GM18517 (cell line): ENCODE measurements at regions not wholly inside any gene's neighbourhood (a gene's known extent, or its start where the extent isn't known, plus 50 kb on each side); places are given as distances from the start of the nearest gene placed in this dataset.

Experiments used
- ATAC-seq: cut with Tn5 transposase; IDR thresholded peaks from one replicate; pipeline ENCODE4 v1.9.1; 2021; ENCODE audit warnings: mild to moderate bottlenecking, moderate library complexity; ENCODE audit not compliant: unreplicated experiment

DNA sequence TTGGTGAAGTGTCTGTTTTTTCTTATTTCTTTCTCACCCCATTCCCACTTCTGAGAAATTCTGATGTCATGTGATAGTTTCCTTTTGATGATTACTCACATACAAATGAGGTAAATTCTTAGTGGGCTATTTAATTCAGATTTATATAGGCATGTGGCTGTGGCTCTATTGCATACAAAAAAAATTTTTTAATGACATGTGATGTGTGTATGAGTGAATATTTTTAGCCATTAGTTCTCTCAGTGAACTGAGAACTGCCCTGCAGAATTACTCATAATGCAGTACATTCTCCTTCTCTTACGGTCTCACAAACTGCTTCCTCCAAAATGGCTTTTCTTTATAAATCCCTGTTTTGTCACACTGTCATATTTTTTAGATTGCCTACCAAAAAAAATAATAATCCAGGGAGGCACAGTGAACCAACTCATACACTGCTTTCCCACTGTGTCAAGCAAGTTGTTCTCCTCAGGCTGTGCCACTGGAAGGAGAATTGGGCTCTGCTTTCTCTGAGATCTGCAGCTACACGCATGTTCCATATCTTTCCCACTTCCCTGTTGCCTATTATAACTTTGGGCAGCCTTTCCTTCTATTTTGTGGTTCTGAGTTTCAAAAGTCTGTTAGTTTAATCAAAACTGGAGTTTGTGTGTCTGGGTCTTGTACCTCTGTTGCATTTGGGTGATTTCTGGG lies 415.7 kb upstream of the THBS1 start:
- no peak for ATAC-seq

DNA sequence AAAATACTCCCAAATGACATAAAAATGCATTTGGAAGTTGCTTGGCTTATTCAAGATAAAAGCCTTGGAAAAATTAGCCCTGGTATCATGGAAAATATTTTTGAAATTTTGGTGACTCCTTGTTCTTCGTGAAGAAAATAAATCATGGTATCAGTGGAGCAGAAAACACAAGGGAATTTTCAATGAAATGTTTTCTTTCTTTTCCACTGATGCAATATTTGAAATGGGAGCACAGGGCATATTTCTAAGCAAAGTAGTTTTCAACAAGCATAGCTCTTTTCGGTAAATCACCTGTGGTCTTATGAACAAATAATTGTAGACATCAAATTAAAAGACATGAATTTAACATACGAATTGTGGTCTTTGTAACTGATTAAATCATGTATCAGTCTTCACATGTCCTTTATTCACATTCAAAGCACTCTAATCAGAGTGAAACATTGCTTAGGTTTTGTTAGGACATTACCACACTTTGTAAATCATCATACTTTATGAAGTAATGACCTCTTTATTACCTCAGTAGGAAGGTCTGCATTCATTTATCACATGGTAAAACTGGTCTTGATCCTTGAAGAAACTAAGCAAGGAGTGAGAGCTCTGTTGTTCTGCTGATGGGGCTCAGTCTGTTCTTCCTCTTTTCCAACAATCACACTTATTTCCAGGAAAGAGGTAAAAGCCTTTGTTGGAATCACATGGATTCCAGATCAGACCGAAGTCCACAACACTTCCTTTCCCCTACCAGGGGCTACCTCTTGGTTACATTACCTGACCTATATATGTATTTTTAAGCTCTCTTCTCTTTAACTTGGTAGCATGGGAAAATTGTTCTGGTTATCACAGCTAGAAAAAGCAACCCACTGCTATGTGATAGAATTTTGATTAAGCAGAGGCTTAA lies 413.5 kb upstream of the THBS1 start:
- ATAC-seq = no peak

DNA sequence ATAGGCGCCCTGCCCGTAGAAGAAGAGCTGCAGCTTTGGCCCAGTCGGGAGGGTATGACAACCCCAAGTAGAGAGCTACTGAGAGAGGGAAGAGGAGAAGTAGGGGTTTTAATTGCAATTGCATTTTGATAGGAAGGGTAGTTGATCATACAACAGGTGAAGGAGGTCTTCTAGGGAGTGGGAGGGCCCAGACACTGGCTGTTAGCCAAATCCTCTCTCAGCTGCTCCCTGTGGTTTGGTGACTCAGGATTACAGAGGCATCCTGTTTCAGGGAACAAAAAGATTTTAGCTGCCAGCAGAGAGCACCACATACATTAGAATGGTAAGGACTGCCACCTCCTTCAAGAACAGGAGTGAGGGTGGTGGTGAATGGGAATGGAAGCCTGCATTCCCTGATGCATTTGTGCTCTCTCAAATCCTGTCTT lies 408.9 kb upstream of the THBS1 start:
- ATAC-seq = no peak

DNA sequence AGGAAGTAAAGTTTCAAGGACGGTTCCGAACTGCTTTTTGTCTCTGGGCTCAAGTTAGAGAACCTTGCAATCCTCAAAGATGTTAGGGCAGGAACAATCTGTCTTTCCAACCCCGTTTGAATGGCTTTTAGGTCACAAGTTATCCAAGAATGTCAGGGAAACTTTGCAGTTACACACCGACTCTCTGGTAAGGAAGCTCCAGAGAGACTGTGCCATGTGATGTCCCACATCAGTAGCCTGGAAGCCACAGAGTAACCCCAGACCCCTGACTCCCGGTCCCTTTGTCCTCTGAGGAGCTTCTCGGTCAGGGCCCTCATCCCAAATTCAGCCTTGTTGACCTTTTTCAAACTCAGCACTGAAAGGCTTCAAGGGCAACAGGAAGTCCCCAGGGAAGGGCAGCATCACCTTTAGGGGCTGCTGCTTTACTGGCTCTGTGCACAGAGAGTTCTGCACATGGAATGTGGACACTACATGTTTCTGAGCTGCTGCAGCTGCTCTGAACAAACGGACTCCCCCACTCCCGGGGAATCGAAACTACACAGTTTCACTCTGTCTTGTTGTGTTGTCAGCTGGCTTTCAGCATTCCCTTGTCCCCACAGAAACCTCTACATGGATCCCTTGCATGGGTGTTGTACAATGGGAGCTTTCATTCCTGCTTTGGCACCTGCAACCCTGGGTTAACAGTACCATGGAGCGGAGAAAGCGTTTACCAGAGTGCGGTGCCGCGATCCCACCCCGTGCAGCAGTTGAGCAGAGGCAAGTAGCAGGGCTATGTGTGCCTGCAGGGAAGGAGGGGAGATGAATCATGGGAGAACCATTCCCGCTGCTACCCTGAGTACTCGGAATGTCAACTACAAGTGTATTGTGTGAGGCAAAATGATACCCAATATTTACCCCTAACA lies 408.2 kb upstream of the THBS1 start:
- no peak for ATAC-seq

DNA sequence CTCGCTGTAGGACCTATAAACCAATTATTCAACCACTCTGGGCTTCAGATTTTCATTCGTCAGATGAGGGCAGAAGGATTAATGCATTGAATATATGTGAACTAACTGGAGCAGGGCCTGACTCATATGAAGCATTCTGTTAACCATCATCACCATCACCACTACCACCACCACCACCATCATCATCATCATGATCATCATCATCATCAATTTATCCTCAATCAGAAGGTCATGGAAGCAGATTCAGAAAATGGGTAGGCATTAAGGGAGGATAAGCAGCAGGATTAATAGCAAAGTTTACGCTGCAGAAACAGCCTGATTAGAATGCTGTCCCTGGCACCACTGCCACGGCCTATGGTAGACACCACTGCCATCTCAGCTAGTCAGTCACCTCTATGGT lies 407.5 kb upstream of the THBS1 start:
- no peak for ATAC-seq

DNA sequence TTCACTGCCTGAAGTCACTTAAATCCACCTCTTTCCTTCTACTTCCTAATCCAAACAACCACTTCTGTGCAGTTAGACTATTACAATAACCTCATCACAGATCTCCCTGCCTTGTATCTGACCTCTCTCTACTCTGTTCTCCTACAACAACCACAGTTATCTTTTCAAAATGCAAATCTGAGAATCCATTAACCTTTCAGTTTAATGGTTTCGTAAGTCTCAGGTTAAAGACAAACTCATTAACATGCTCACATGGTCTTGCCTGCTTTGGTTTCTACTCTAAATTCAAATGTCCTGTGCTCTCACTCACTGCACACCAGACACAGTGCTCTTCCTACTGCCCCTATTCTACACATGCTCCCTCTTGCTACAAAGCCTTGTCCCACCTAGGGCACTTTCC lies 406.5 kb upstream of the THBS1 start:
- no peak for ATAC-seq

DNA sequence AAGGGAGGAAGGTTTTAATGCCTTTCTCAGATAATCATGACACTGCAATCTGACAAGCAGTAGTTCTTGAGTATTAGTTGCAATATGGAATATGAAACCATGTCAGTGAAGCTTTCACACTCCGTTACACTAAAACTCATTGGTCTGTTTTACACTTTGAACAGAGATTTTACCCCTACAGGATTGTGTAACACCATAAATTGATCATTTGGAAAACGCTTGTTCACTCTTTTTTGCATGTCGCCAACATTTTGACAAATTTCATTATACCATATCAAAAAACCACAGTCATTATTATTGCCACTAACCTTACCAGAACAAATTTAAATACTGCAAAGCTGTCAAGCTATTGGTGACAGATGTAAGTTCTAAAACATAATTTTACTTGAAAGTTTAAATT lies 404.8 kb upstream of the THBS1 start:
- ATAC-seq = no peak

DNA sequence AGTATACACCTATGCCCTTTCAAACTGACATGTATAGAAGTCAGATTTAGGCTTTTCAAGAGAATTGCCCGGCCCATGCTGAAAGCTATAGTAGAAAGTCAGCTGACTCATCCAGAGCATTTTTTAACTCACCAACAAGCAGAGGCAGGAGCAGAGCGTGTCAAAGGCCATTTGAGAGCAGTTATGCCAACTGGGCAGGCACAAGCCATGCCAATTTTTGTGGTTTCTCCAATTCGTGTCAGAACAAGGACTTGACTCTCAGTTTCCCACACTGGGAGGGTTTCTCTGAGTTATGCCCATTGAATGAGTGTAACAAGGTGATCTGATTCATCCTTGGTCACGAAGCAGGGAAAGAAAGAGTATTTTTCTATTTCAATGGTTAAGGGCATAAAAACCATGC lies 403.3 kb upstream of the THBS1 start:
- no peak for ATAC-seq

DNA sequence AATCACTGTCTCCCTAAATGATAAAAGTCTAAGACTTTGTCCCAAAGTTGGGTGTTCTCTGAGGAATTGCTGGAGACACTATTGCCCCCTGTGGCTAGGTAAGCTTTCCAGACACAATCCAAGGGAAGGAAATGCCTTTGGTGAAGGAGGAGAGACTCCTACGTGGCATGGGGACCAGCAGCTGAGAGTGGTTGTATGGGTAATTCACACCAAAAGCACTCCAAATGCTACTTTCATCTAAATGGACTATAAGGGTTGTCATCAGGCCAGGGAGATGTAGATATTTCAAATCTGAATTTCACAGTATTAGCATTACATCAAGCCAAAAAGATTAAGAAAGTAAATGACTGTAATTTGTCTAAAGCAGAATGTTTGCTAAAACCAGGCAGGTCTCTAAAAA lies 400.8 kb upstream of the THBS1 start:
- no peak for ATAC-seq

DNA sequence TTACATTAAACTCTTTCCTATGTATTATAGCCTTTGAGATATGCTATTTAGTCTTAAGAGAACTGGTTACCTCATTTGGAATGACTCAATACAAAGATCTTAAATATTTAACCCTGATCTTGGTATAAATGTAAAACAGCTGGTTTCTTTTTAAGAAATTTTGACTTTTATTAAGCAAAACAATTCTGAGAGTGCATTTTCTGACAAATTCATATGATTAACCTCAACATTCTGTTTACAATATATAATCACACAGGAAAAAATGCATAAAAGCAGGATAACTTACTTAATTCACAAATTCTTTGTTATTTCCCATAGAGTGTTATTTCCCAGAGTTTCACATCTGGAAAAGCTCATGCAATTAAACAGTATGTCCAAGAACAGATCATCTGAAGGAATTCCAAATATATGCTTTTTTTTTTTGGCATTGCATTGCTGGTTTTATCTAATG lies 400.4 kb upstream of the THBS1 start:
- no peak for ATAC-seq

DNA sequence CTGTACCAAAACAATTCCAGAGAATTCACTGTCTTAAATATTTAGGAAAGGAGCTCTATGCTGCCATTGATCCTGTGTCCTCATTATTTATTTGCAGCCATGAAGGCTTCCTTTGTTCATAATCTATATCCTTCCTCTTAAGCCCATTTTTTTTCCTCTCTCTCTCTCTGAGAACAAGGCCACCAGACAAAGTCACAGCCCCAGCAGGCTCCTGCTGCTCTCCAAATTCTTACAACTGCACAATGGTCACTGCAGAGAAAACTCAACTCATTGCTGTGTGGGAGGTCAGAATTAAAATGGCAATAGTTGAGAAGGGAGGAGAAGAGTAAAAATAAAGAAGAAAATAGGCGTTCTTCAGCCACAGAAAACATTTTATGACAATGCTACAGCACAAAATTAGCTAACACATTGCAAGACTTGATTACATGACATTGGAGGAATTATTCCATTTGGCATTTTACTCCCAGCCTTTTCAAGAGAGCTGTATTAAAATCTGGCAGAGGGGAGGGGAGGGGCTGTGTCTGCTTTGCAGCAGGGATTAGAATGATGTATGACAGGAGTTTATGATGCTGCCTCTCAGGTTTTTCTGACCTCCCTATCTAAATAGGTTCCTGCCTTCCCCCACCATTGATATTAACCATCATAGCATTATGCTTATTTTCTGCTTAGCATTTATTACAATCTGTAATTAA lies 399.7 kb upstream of the THBS1 start:
- no peak for ATAC-seq

DNA sequence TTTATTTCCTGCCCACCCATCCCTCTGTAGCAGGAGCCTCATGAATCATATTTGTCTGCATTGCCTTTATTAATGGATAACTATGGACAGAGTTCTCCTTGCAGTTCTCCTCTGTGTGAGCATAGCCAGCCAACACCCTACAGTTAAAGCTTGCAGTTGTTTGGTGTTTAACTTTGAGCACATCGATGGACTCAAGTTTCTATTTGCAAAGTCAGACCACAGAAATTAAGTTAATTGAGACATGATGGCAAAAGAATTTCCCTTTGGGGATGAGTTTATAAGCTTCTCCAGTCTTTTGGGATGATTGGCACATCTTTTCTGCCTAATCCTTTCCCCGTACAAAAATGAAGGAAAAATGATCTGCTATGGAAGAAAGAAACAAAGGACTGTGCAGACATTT lies 398.9 kb upstream of the THBS1 start:
- ATAC-seq = no peak

DNA sequence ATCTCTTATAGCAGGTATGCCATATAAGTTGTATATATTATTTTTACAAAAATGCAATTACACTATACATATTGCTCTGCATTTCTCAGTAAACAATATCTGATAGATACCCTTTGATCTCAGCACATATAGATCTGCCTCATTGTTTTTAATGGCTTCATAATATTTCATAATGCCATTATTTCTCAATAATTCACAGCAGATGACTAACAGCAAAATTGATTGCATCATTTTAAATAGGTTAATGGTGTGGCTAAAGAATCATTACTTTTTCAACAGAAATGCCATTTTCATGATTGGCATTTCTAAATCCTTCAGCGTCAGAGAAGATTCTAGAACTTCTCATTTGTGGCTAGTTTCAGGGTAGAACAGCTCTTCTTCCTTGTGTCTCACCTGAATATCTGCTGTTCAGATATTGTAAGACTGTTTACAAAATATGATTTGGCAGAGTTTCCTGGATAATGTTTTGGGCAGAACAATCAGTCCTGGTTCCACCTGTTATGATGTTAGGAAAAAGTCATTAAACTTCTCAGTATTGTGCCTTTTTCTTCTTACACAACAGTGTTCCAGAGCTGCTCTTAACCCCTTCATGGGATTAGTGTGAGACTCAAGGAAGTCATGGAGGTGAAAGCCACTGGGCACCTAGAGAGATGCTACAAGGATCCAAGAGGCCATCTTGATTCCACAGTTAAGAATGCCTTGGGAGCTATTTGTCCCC lies 397.6 kb upstream of the THBS1 start:
- no peak for ATAC-seq

DNA sequence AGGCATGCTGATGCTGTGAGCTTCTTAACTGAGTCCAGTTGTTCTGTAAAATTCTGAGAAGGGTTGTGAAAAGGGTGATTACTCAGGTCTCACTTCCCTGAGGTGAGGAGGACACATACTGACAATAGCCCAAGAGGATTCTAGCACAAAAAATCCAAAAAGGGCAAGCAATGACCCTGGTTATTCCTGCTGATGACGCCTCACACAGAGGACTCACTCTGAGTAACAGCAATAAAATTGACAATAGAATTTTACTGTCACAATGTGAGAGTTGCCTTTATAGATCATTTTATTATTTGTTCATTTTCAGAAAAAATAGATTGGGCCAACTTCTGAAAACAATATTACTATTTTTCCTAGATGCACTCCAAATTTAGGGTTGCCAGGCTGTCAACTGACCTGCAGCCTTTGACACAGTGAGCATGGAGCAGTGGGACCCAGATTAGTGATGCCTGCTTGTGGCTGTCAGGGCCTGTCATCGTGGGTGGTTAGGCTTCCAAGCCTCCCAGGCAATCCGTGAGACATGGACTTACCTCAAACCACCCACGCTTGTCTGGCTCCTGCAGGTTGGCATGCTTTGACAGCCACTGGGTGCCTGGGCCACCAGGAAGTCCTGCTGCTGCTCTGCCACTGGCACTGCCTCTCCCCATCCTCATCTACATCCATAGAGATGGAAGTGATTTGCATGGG lies 396.0 kb upstream of the THBS1 start:
- no peak for ATAC-seq

DNA sequence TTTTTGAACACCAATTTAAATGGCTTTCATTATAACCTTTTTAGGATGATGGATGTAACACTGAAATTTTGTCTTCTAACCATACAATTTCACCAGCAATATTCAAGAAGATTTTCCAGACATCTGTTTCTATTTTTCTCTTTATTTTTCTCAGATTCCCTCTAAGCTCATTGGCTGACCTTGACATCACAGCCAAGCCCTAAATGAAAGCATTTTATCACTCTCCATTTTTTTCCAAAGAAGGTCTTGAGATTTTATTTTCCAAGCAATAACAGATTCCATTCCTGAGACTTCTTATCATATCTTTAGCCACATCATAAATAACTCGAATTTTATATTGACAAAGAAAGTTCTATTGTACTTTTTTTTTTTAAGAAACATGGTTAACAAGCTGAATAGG lies 392.6 kb upstream of the THBS1 start:
- no peak for ATAC-seq

DNA sequence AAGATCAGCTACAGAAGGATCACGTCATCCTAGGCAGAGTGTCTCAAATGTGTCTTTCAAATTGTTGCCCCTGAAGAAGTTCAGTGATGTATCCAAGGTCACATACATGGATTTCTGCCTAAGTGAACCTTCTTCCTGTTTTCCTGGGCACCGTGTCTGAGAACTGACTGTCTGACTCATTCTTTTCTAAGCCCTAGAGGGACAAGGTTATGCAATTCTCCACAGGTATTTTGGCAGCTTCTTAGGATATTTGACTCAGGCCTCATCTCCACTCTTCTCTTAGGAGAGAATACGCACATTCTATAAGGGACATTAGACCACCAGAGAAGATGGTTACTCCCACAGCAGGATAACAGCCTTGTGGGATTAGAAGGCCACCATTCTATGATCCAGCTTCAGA lies 391.9 kb upstream of the THBS1 start:
- no peak for ATAC-seq

DNA sequence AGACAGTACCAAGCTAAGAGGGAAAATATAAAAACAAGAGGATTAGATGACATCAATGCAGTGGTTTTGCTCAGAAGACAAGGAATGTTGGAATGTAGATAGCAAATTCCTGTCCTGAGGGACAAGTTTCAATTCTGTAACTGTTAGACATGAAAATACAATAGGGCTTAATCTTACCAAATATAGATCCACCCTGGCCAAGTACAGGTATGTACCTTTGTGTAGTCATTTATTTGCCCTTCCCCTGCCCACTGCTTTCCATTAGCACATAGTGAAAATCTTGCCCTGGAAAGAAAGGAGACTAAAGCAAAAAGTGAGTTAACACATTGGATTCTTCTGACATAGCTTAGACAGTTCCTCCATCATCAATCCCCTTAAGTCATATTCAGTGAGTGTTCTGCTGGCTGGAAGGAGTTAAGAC lies 389.0 kb upstream of the THBS1 start:
- ATAC-seq = no peak

DNA sequence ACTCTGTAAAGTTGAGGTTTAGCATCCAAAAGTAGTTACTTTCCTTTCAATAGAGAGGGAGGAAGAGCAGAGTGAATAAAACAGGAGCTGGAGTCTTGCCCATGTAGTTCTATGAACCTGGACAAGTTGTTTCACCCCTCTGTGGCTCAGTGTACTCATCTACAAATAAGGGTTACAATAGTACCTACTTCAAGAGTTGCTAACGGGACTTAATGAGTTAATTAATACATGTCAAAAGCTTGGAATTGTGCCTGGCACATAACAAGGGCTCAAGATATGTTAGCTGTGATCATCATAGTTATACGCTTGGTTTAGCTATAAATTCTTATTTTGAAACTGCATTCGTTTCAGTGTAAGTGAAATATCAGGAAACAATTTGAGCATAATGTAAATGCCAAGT lies 388.5 kb upstream of the THBS1 start:
- ATAC-seq = no peak

DNA sequence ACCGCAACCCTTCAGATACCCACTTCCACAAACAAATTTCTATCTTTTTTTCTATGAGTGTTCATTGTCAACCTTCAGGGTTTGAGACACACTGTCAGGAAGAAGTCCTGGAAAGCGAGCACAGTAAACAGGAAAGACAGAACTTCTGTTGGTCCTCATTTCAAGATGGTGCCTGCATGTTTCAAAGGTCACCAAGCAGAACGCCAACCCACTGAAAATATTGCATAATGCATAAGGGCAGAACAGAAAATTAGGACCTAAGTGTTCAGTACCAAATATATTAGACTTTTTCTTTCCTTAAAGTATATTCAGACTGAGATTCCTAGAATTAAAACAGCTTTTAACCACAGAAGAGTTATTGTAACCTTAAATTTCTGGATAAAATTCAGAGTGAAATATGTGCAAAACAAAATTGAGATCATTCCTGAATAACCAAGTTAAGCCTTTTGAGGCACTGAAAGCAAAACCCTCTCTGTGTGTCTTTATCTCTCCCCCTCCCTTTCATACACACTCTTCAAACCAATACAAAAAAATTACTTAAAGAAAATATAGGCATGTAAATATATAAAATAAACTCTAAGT lies 387.8 kb upstream of the THBS1 start:
- ATAC-seq = no peak
